ENCODE measurements at regions not wholly inside any gene's neighbourhood (a gene's known extent, or its start where the extent isn't known, plus 50 kb on each side); places are given as distances from the start of the nearest gene placed in this dataset.

DNA sequence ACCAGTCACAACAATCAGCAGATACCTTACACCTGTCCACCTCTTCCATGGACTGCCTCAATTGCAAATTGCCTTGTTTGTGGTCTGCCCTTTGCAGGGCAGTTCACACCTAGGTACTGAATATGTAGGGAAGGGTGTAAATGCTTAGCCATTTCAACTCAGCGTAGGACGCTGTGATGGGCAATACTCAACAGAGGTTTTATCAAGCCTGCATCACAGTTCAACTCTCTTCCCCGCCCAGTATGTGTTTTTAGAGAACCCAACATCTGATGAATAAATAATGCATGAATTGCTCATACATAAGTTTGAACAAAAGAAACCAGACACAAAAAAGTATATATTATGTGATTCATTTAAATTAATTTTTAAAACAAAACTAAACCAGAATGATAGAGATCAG lies 124.4 kb downstream of the P2RY1 start:
- DNase-seq (ENCODE audit: low spot score), result no peak

DNA sequence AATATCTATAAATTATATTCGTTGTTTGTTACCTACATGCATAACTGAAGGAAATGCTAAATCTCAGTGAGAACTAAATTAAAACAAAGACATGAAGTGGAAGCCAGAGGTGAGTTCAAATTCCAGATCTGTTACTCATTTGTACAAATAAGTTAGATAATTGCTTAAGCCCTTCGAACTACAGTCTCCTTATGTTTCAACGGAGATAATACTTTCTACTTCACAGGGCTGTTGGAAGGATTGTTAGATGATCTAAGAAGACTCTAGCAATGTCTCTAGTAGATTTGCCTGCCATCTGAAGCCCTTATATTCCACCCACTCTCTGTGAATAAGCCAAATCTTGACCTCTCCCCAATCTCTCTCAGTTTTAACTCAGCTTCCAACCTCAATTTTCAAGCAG lies 125.8 kb downstream of the P2RY1 start:
- no peak for DNase-seq (ENCODE audit: low spot score)

DNA sequence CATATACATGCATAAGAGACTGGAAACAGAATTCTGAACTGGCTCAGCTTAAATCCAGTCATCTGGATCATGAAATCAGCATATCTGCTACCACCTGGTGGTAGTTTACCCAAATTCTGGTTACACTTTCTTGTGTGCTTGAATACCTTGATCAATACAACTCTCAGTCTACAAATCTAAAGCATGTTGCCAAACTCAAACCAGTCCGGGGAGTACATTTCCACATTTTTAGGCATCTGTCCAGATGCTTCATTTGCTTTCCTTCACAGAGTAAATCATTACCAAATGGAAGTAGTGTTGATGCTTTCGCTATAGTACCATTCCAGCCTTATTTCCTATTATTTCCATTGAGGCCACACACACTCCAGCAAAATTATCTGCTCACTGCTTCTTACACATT lies 126.4 kb downstream of the P2RY1 start:
- DNase-seq (ENCODE audit: low spot score), result no peak

DNA sequence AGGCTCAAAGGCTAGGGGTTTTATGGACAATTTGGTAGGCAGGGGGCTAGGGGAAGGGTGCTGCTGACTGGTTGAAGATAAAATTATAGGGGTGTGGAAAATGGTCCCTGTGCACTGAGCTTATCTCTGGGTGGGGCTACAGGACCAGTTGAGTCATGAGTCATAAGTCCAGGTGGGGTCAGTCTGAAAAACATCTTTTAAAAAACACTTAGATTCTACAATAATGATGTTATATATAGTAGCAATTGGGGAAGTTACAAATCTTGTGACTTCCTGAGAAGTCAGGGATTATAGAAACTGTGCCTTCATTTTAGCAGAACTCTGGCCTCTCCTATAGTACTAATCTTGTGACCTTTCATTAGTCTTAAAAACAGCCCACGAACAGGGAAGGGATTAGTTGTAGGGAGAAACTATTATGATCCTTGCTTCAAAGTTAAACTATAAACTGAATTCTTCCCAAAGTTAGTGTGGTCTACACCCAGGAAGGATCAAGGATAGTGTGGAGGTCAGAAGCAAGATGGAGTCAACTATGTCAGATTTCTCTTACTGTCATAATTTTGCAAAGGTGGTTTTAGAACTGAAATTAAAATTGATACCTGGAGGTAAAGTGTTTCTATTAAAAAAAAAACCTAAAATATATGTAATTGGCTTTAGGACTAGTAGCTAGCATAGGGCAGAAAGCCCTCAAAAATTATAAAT lies 130.1 kb downstream of the P2RY1 start:
- no peak for DNase-seq (ENCODE audit: low spot score)

DNA sequence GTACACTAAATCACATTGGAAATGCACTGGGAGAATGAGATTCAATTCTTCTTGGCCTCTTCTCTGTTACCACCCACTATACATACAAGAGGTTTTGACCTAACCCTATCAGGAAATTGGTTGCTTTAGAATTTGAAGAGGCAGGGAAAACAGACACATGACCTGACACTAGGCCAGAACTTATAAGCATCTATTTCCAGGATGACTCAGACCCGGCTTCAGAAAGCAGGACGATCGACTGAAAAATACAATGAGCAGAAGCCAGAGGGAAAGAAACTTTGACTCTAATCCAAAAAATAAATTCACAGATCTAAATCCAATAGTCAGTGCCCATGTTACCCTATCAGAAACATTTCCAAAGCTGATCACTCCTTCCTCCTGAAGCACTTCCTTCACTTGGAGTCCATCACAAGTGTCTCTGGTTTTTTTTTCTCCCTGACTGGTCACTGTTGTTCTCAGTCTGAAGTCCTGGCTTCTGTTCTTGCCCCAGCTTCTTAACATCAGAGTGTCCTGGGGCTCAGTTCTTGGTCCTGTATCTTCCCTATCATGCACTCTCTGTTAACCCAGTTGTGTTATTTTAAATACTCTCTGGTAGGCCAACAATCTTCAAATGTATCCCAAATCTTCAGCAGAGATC lies 133.6 kb downstream of the P2RY1 start:
- no peak for DNase-seq (ENCODE audit: low spot score)

DNA sequence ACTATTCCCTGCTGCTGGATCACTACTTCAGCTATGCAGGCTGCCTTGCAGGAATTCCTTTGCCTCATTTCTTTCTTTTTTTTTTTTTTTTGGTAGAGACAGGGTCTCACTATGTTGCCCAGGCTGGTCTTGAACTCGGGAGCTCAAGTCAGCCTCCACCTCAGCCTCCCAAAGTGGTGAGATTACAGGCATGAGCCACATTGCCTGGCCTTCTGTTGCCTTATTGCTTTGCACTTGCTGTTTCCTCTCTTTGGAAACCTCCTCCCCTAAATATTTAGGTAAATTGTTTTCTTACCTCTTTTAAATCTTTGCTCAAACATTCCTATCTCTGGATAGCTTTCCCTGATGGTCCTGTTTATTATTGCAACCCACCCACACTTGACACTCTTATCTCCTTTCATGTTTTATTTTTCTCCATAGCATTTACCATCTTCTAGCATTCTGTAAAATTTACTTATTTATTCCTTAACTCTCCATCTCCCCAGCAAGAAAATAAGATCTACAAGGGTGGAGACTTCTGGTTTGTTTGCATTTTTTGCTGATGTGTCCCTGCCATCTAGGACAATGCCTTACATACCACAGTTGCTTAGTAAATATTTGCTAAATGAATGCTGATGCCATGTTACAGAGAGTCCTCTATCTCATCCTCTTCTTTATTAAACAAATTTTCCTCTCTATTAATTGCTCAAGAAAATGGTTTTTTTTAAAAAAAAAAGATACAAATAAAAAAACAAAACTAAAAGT lies 134.8 kb downstream of the P2RY1 start:
- no peak for DNase-seq (ENCODE audit: low spot score)

DNA sequence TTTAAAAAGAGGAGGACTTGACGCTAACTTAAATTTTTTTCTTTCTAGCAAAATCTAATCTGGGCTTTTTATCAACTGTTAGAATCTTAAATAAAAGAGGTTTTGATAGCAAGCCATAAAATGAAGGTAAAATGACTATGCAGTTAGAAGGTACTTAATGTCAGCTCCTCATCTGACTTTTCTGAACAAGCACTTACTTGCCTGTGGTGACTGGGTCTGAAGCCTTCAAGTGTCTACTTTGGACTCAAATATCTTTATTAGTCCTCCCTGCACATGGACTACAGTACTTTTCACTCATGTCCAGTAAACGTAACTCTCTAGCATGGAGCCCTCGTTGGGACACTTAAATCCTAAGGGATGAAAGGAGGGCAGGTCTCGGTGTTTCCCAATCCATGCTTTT lies 135.9 kb downstream of the P2RY1 start:
- DNase-seq (ENCODE audit: low spot score), result no peak

DNA sequence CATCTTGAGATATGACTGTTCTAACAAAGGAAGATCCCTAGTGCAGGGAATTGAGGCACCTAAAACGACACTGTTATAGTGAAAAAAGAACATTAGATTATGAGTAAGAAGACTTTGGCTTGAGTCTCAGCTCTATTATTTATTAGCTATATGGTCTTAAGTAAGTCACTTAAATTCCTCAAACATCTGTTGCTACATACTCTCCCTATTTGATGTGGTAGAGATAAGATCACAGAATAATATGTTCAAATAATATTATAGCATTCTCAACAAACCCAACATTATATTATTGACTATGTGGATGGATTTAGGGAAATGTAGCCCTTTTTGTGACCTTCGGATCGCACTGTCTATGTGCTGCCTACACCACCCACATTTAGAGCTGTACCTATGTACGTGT lies 136.9 kb downstream of the P2RY1 start:
- no peak for DNase-seq (ENCODE audit: low spot score)

DNA sequence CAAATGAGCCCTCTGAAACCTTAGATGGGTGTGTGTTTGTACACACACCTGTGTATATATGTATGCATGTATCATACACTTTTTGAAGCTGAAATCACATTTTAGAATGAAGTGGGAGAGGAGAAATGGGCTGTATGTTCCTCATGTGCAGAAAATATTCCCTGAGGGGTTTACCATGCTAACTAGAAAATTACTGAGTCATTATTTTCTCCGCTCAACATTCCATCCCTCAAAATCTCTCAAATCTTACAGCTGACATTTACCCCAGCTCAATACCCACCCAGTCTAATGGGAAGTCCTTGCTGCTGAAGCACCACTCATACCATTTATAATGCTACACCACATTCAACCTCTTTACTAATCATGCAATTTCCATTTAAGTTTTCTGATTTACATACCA lies 138.6 kb downstream of the P2RY1 start:
- DNase-seq (ENCODE audit: low spot score), result no peak

DNA sequence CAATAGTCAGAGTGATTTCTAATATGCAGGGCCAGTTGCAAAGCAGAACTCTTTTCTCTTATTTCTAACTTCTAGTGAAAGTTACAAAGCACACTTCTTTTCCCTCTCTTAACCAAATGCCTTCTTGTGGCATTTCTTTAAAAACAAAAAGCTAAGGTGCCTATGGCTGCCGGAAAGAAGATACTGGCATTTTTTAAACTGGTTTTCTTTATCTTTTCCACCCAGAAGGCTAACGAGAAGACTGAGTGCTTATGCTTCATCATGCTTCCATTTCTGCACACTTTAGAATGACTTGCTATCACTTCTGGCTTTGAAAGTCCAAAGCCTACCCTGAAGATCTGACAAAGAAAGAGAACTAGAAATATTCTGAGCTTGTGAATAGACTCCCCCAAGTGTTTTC lies 141.3 kb downstream of the P2RY1 start:
- DNase-seq (ENCODE audit: low spot score), result no peak

DNA sequence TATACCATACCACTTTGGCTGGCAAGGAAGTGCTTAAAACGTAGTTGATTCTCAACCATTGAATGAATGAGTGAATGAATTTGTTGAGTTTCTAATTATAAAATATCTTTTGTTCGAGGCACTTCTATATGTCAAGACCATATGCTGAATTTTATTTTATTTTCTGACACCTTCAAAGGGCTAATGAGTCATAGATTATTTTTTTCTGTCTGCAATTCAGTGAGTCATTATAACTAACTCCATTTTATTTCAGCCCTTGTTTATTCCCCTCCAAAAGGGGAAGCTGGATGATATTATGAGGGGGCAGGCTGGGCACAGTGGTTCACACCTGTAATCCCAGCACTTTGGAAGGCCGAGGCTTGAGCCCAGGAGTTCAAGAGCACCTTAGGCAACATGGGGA lies 142.4 kb downstream of the P2RY1 start:
- no peak for DNase-seq (ENCODE audit: low spot score)

DNA sequence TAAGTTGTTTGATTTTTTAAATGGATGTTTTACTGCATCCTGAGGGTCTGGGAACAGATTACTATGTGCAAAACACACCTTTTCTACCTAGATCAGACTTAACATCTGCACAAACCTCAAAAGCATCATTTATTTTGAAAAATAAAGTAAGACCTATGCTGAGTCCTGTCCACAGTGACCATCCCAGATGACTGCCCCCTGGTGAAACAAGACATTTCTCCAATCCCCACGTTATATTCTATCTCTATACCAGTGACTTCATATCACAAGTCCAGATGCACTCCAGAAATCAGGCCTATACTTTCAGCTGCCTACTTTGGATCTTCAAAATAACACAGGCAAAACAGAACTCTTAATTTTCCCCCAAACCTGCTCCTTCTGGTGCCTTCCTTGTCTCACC lies 143.2 kb downstream of the P2RY1 start:
- DNase-seq (ENCODE audit: low spot score), result no peak

DNA sequence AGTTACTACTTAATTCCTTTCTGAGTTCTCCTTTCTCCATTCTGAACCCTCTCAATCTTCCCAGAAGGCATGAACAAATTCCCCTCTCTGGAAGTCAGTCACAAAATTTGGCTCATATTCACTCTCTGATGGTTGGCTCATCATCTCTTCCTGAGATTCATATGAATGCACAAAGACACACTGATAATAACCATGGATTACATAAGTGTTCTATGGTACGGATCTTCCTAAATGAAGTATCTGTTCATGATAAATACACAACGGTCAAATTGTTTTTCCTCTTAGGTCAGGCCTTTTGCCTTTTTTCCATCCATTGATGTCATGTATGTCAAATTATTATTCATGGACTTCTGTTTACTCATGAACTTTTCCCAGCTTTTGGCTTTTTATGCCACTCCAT lies 162.6 kb downstream of the P2RY1 start:
- DNase-seq (ENCODE audit: low spot score), result no peak

DNA sequence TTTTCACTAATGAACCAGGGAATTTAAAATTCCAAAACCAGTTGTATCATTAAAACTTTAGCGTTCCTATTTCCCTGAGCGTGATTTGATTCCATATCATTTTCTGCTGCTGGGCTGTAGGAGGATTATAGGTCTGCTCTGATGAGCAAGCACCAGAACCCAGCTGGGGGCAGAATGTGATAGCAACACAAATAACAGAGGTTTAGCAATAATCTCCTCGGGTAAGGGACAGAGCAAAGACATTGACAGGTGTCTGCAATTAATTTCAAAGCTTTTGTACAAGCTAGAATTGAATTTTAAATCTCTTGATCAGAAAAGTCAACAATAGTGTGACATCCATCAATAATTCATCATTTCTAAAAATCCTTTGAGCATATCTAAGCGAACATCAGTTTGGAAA lies 163.4 kb upstream of the RAP2B start:
- DNase-seq (ENCODE audit: low spot score), result no peak

DNA sequence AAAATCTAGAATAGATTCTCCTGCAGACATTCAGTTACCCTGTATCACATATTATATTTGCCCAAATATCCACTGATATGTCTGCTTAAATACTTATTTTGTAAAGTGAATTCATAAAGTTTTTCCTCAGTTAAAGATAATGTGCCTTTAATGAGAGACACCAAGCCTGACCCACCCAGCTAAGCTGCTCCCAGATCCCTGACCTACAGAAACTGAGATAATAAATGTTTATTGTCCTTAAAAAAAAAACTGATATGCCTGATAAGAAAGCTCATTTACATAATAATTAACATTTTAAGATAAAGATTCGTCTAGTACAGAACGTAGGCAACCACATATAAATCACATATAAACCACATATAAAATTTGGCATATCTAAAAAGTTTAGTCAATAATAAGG lies 161.7 kb upstream of the RAP2B start:
- DNase-seq (ENCODE audit: low spot score), result no peak

DNA sequence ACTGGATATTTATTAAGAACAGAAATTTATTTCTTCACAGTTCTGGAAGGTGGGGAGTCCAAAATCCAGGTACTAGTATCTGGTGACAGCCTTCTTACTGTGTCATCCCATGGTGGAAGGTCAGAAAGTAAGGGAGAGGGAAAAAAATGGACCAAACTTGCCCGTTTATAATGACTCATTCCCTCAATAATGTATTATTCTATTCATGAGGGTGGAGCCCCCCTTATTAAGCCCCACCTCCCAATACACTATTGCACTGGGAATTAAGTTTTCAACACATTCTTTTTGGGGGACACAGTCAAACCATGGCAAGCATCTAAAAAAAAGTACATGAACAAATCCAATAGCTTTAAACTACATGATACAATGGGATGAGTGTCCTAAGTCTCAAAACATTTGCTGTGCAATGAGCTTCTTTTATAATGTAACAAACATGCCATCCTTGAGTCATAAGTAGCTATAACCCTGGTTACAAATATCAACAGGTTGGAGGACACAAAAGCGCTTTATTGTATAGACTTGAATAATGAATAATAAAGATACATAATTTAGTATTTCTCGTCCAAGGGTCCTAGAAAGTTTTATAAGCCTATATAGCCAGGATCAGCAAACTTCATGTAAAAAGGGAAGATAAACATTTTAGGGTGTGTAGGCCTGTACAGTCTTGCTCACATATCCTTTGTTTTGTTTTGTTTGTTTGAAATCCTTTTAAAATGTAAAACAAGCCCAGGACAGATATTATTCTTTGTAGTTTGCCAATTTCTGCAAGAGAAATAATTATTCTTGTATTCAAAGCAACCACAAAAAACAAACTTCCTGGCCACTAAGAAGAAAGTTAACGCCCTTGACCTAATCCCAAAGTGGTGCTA lies 160.6 kb upstream of the RAP2B start:
- DNase-seq (ENCODE audit: low spot score), result no peak

DNA sequence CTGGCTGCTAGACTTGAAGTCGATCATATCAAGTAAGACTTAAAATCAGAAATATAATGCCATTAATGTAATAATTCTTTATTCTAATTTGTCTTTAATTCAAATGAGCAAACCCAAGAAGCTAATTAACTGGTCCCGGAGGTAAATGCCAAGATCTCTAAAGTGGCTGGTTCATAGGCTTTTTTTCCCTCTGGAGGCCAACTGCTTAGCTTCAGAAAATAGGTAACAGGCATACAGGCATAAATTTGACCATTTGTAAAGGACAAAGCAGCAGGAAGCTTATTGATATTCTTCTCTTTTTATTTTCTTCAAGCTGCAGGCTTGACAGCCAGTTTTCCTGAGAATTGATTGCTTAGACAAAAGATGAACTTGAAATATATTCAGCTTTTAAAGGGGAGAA lies 158.6 kb upstream of the RAP2B start:
- DNase-seq (ENCODE audit: low spot score), result no peak

DNA sequence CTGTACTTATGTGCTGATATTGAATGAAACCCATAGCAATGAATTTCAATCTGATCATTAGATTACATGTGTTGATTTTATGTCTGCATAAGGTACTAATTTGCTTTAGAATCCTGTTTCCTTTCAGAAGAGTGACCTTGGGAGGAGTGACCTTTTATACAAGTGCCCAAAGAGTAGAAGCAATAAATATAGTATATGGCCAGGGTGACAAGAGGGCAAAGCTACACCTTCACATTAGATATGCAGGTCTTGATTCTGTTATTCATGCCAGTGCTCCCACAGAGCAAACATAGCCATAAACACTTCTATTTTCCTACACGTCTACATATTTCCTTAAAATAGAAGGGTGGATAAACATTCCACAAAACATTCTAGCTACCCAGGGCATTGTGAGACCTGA lies 158.2 kb upstream of the RAP2B start:
- no peak for DNase-seq (ENCODE audit: low spot score)

DNA sequence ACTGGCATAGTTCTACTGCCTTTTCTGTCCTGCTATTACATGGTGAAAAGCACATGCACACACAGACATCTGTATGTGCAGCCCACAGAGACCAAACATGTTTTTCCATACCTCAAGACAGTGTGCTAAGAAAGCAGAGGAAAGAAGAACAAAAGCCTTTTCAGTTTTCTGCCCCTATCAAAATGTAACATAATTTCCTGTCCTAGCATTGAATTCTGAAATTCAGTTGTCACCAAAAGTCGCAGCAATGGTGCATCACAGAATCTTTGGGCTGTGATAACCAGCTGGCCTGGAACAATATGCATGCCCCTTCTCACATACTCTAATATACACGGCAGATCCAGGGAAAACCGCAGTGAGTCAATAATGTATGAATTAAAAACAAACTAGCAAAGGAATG lies 153.8 kb upstream of the RAP2B start:
- DNase-seq (ENCODE audit: low spot score), result no peak

DNA sequence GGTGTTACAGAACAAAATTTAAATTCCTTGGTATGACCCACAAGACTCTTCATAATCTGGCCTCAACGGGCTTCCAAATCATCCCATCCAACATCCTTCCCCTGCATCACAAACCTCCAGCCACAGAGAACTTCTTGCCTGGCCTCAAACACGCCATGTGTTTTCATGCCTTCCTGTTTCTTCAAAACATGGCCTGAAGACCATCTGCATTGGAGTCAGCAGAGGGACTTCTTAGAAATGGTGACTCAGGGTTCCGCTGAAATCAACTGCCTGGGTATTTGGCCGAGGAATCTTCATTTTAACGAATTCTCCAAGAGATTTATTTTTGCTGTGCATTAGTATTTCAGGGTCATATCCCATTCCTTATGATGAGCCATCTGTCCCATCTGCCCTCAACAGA lies 138.1 kb upstream of the RAP2B start:
- no peak for DNase-seq (ENCODE audit: low spot score)

DNA sequence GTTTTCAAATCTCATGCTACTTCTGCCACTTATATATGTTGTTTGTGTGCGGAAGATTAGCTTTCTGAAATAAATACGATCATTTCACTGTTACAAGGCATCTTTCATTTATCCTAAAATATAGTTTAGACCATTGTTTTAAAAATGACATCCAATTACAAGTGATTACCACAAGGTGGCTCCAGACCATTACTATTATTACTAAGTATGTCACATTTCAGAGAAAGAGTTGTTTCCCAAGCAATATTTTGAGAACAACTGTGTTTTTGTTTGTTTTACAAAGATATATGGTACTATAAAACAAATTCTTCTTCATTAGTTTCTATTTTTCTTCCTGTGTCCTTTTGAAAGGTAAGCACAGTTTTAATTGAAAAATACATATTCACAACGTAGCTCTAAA lies 136.0 kb upstream of the RAP2B start:
- DNase-seq (ENCODE audit: low spot score), result peak; percentile 25

DNA sequence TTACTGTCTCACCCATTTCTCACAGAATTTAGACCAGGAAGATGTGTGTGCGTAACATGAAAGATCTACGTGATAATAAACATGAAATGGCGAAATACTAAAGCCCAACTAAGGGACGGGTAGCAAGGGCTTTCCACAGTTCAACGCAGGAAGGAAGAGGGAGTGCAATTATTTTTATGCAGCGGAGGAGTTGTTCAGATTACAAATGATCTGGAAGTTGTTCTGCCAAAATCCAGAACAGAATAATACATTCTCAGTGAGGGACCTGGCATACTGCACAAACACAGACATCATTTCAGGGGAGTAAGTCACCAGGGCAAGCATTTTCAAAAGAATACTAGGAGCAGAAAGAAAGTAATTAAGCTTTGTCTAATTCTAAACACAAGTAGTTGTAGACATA lies 133.6 kb upstream of the RAP2B start:
- DNase-seq (ENCODE audit: low spot score), result no peak

DNA sequence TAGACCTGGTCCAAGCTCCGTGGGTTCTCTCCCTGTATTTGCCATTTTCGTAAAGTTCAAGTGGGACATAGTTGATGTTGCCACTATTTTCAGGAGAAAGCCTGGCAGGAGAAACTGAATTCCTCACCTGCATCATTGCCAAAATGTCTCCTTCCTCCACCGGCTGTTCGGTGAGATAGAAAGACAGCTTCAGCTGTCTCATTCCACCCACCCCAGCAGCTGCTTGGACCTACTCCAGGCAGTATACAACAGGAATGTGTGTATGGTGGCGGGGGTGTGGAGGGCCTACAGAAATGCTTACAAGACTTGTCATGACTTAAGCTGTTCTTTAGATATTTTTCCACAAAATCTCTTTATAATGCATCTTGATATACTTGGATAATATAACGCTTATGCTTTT lies 132.7 kb upstream of the RAP2B start:
- DNase-seq (ENCODE audit: low spot score), result no peak

Measured in activated CD4-positive, alpha-beta T cell treated with anti-CD3 and anti-CD28 coated beads, Interleukin-2, Interleukin-4, amounts not matched to agents 100 ng/mL and 50 ng/mL, durations not matched to agents 16 hours and 8 hours (primary cell).